DND-41 (cell line): ENCODE measurements at regions not wholly inside any gene's neighbourhood (a gene's known extent, or its start where the extent isn't known, plus 50 kb on each side); places are given as distances from the start of the nearest gene placed in this dataset.

ENCODE experiments used
- ATAC-seq: fragments of 200-7000 bp; cut with Tn5 transposase; 3 replicates; pipeline ENCODE4 v1.9.1; 2021; ENCODE audit warnings: low read depth; ENCODE audit not compliant: insufficient read depth
- DNase-seq: peaks from one replicate; pipeline ENCODE4 v3.0.0-alpha.2; 2020
- H2AFZ ChIP-seq: 2 replicates; pipeline ENCODE4 v1.6.0; 2012; ENCODE audit warnings: low read depth, low read length
- H3K27ac ChIP-seq: 2 replicates; pipeline ENCODE4 v1.5.1; 2012; ENCODE audit warnings: low read length, inconsistent platforms
- H3K27me3 ChIP-seq: fragments of 200-600 bp; sonication (generic); 2 replicates; pipeline ENCODE4 v1.6.0; 2012; ENCODE audit warnings: low read length, mild to moderate bottlenecking, inconsistent platforms; ENCODE audit not compliant: insufficient read depth, poor library complexity
- H3K36me3 ChIP-seq: 2 replicates; pipeline ENCODE4 v1.5.1; 2012; ENCODE audit warnings: low read length, inconsistent platforms; ENCODE audit not compliant: insufficient read depth
- H3K4me1 ChIP-seq: 2 replicates; pipeline ENCODE4 v1.5.1; 2012; ENCODE audit warnings: mild to moderate bottlenecking, low read length; ENCODE audit not compliant: insufficient read depth
- H3K4me2 ChIP-seq: 2 replicates; pipeline ENCODE4 v1.6.0; 2012; ENCODE audit warnings: mild to moderate bottlenecking, moderate library complexity, low read length, inconsistent platforms; ENCODE audit not compliant: insufficient read depth
- H3K4me3 ChIP-seq, 2 experiments: fragments of 200-600 bp in 1 of 2; shearing (Covaris generic) in 1 of 2; 2 replicates each; pipeline ENCODE4 v1.5.1; 2012 to 2016; ENCODE audit warnings: inconsistent platforms in 2 of 2, low read length in 2 of 2, mild to moderate bottlenecking in 2 of 2, low read depth in 1 of 2, moderate library complexity in 1 of 2
- H3K79me2 ChIP-seq: 2 replicates; pipeline ENCODE4 v1.6.0; 2012; ENCODE audit warnings: low read length, inconsistent platforms; ENCODE audit not compliant: insufficient read depth
- H3K9ac ChIP-seq: 2 replicates; pipeline ENCODE4 v1.6.0; 2012; ENCODE audit warnings: low read depth, mild to moderate bottlenecking, inconsistent platforms, low read length, moderate library complexity
- H3K9me3 ChIP-seq: 2 replicates; pipeline ENCODE4 v1.5.1; 2012; ENCODE audit warnings: low read length, moderate library complexity, mild to moderate bottlenecking, inconsistent platforms; ENCODE audit not compliant: insufficient read depth, severe bottlenecking
- H4K20me1 ChIP-seq: 2 replicates; pipeline ENCODE4 v1.6.0; 2012; ENCODE audit warnings: low read length; ENCODE audit not compliant: insufficient read depth
- EZH2 ChIP-seq: IDR thresholded peaks from 3 replicates; pipeline ENCODE4 v1.6.1; 2012; ENCODE audit warnings: borderline replicate concordance, low read depth, mild to moderate bottlenecking, moderate library complexity, low read length, inconsistent platforms; ENCODE audit not compliant: severe bottlenecking
- TF ChIP-seq, protein P1 (sequence below): IDR thresholded peaks from 2 replicates; pipeline ENCODE4 v1.5.1; 2012; ENCODE audit warnings: borderline replicate concordance, low read length, moderate library complexity, mild to moderate bottlenecking; ENCODE audit not compliant: poor library complexity, severe bottlenecking; ENCODE audit errors: extremely low read depth

- Histone ChIP-seq H3K79me2 (no peaks in the 10 kb centered on the region), H3K27ac (no peak overlapping the region), H3K27me3 (no peaks in the 10 kb centered on the region), H2AFZ (no peak overlapping the region), H3K4me2 (no peak overlapping the region), H4K20me1 (no peaks in the 10 kb centered on the region), H3K9me3 (no peaks in the 10 kb centered on the region), H3K36me3 (no peaks in the 10 kb centered on the region), H3K9ac (no peak overlapping the region), H3K4me3 (no peak overlapping the region), H3K4me1 (no peaks in the 10 kb centered on the region)
- ATAC-seq (peak; percentile 56; the same call in 1 of the 3 replicates), DNase-seq (no peak)
- no peak for TF ChIP-seq EZH2
- TF ChIP-seq, protein P1, sequence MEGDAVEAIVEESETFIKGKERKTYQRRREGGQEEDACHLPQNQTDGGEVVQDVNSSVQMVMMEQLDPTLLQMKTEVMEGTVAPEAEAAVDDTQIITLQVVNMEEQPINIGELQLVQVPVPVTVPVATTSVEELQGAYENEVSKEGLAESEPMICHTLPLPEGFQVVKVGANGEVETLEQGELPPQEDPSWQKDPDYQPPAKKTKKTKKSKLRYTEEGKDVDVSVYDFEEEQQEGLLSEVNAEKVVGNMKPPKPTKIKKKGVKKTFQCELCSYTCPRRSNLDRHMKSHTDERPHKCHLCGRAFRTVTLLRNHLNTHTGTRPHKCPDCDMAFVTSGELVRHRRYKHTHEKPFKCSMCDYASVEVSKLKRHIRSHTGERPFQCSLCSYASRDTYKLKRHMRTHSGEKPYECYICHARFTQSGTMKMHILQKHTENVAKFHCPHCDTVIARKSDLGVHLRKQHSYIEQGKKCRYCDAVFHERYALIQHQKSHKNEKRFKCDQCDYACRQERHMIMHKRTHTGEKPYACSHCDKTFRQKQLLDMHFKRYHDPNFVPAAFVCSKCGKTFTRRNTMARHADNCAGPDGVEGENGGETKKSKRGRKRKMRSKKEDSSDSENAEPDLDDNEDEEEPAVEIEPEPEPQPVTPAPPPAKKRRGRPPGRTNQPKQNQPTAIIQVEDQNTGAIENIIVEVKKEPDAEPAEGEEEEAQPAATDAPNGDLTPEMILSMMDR = peak; percentile 52
Observed at GRCh38 chr12:87866578-87867292, 162.5 kb downstream of the C12orf50 start.

DNA sequence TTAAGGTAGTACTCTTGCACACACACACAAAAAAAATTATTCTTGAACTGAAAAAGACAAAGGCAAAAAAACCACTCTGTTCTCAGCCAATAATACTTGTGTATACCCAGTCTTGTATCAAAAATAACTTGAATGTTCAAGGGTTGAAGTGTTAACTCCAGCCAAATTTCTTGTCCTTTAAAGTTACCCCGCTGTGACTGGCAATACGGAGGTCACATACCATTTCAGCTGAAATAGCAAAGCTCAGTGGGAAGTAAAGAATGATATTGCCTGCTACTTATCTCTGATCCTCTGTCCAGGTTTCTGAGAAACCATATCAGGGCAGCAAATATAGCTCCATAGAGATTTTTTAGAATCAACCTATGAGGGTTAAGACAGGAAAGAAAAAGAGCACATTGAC is 167.4 kb downstream of the C12orf50 start:
- Histone ChIP-seq H3K27me3 (no peaks in the 10 kb centered on the region), H3K4me3 (no peak overlapping the region), H3K27ac (no peak overlapping the region), H4K20me1 (no peaks in the 10 kb centered on the region), H3K79me2 (no peaks in the 10 kb centered on the region), H3K36me3 (no peaks in the 10 kb centered on the region), H3K4me2 (no peak overlapping the region), H3K4me1 (no peaks in the 10 kb centered on the region), H2AFZ (no peak overlapping the region), H3K9ac (no peak overlapping the region), H3K9me3 (no peaks in the 10 kb centered on the region)
- no peak for TF ChIP-seq EZH2
- TF ChIP-seq, protein P1 = no peak
- DNase-seq (no peak), ATAC-seq (no peak)

- DNase-seq (no peak), ATAC-seq (no peak)
- Histone ChIP-seq H3K4me1 (no peaks in the 10 kb centered on the region), H2AFZ (no peak overlapping the region), H3K36me3 (no peaks in the 10 kb centered on the region), H3K27me3 (no peaks in the 10 kb centered on the region), H3K79me2 (no peaks in the 10 kb centered on the region), H3K9ac (no peak overlapping the region), H3K4me3 (no peak overlapping the region), H3K27ac (no peak overlapping the region), H3K4me2 (no peak overlapping the region), H4K20me1 (no peaks in the 10 kb centered on the region), H3K9me3 (no peaks in the 10 kb centered on the region)
- TF ChIP-seq, protein P1 = no peak
- TF ChIP-seq EZH2 = no peak
Observed at GRCh38 chr12:87853448-87854003, 175.7 kb downstream of the C12orf50 start.
